ENCODE measurements at regions not wholly inside any gene's neighbourhood (a gene's known extent, or its start where the extent isn't known, plus 50 kb on each side); places are given as distances from the start of the nearest gene placed in this dataset.

DNA sequence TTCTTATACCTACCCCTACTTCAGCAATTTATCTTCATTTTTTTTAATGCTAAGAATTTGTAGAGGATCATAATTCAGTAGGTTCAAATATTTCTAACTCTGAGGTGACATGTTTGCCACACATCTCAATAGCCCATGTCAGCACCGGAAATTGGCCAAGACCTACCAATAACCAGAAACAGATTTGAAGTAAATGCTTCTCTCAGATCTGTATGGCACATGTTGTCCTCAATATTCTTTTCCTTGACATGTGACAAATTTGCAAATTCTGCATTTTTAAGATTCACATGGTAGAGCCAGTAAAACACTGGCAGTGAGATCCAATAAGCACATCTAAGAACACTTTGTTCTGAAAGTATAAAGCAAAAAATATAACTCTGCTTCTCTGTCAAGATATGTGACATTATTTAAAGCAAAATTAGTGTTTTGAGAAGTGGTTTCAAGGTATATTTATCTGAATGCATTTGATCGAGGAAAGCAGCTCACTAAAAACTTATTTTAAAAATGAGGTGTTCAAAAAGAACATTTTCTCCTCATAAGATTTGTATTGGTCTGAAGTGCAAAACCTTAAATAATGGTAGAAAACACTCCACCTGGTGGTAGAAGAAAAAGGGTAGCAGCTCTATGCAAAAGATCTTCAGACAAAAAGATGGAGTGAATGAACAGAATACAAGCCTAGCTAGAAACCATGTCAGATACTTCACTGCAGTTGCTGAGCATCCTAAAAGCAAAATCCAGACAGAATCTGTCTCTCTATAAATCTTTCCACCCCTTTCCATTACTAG, 513.8 kb upstream of the FAM241A start:
- FAIRE-seq, result peak; percentile 23

DNA sequence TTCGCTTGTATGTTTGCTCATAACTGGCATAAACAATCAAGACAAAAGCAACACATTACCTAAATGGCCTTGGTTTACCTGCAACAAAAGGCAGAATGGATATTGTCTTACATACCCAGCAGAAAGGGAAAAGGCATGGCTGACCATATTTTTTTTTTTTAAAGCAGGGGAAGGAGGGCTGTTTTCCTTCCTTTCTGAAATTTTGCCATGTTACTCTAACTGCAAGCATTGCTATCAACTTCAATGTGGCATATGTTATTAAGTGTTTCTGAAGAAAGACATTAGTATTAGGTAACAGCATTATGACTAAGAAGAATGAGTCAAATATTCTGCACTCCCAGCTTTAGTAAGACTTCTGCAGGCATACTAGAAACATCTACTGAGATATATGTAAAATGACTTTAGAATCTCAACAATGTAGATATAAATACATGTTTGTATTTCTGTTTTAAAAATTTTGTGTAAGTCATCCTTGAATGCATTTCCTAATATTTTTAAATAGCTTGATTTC, 512.6 kb upstream of the FAM241A start:
- FAIRE-seq, result no peak

DNA sequence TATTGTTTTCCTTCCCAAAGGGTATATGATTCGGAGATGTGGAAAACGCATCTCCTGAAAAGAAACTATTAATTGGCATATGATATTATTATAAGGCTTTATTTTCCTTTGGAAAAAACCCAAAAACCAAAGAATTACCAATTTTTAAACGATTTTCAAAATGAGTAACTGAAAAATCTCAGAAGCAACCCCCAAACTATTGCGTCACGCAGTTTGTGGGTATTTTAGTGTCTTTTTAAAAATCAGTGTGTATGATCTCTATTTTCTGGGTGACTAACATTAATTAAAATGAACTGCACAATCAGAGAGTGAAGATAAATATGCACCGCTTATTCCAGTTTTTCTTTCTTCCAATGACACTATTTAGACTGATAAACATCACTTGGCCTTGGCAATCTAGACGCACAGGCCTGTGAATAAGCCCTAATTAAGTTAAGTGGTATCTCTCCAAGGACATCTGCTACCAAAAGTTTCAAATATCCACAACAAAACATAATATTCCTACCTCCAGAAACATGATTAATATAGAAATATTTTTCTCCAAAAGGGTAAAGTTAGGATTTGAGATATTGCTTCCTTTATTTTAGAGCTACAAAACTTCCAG, 511.5 kb upstream of the FAM241A start:
- no peak for FAIRE-seq

DNA sequence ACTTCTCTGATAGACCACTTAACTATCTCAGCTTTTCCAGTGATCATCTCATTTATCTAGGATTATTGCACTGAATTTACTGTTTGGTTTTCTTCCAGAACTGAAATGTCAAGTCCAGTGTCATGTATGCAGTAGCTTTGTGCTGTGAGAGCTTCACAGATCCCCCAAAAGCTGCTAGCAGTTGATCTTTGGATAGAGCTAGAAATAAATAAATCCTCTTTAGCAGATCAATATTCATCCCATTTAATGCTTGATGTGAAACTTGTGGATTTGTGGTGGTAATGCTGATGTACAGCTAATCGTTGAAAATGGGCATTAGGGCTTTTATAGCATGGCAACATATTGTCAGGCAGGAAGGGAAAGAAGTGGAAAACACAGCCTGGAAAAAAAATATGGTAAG, 509.6 kb upstream of the FAM241A start:
- FAIRE-seq, result no peak

DNA sequence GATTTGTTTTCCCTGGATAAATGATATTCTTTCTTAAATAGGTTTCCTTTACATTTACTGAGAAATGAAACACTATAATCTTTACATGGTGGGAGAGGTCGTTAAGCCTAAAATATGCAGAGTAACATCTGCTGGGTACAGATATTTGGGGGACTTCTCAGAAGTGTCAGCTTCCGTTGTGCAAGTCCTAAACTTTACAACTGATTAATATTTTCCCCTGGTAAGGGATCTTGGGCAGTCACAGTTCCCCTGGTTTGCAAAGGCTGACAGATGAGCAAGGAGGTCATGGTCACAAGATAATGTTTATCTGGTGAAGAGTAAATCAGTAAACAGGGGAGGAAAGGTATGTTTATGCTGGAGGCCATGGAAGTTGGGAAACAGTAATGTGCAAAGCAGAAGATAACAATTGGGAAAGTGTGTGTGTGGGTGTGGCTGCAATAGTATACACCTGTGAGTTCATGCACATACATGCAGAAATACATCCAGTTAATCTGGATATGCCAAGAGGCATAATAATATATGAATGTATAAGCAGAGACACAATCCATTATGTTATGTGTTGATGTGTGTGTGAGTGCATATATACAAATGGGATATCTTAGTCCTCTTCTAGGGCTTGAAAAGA, 508.2 kb upstream of the FAM241A start:
- no peak for FAIRE-seq

DNA sequence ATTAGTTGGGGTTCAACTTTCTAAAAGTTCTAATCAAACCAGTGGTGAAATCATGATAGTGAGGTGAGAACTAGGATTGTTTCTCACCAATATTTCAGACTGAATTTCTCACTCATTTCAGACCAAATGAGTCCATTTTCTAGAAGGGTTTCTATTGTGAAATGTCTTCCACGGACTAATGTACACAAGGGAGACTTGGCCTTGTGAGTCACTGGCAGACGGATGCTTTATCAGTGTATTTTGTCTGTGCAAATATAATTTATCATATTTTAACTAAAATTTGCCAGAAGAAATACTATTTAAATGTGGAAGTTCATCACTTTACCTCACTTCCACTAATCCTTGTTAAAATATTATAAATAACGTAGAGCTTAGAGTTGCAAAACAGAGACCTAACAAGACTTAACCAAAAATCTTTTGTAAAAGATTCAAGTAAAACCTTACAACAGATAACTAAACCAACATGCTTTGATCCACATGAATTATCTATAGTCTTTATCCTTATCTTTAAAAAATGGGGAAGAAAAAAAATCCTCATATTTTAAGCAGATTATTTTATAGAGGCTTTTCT, 506.0 kb upstream of the FAM241A start:
- FAIRE-seq, result peak; percentile 42

DNA sequence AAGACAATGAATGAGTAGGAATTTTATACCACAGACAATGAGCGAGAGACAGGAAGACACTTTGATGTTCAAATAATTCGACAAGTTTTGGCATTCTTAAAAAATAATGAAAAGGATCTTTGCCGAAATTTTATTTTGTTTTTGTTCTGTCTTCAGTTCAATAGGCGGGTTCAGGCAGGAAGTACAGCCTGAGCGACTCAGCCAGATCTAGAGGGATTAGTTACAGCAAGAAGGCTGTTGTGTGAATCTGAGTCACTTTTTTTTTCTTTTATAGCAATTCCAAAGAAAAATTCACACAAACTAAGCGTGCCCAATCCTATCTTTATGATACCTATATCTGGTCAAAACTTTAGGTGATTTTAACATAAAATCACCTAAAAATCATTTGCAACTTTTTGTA, 505.4 kb upstream of the FAM241A start:
- FAIRE-seq, result no peak

DNA sequence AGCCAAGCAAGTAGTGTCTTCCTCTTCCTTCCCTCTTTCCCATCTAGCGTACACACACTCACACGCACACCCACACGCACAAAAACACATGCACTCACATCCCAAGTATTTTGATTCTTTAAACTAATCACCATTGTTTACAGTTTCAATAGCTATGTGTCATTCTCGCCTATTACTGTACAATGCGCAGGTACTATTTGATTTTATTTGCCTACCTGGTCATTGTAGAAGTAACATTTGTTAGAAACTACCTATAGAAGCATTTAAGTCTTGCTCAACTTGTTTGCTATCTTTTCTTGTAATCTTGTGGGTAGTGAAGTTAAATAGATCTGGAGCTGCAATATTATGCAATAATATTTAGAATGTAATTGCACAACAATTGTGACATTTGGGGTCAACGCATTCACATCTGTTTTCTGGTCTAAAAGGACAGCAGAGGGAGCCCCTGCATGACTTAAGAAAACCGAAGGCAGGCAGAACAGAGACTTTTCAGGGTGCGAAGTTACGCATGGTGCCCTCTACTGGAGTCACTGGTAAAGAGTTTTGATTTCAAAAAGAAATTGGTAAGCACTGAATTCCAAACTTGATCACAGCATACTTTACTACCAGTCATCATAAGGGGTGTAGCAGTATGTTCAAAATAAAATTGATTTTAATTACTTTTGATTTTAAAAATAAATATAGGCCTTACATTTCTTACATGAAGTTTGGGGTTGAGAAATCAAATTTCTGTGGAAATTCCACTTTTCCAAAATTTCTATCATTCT, 503.3 kb upstream of the FAM241A start:
- FAIRE-seq, result peak; percentile 95

DNA sequence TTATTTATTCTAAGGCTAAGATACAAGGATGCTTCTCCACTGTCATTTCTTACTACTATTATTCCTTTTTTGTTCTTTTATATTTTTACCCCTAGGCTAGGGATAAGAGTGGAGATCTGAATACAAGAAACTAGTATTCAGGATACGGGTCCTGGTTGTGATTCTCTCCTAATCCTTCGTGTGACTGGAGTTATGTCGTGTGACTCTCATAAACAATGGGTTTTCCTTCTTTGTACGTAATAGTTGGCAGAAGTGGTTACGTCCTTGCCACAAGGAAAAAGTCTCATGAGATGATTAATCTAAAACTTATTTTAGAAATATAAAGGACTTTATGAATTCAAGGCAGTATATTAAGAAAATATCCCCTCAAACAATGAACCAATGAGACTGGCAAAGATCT, 497.2 kb upstream of the FAM241A start:
- FAIRE-seq, result no peak

DNA sequence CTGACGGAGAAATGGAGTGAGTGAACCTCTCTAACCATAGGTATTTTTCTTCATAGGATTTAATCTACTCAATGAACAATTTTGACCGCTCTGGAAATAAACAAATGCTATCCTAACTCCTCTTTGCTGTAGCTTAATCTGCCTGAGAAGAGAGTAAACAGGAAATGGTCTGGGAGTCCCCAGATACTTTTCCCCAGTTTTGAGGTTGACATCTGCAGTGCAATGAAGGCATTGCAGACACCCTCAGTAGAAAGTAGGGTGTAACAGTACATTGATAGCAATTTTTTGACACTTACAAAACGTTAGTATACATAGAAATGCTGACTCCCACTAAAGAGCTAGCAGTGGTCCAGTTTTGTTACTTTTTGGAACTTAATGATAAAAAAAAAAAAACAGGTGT, 495.9 kb upstream of the FAM241A start:
- FAIRE-seq, result no peak

DNA sequence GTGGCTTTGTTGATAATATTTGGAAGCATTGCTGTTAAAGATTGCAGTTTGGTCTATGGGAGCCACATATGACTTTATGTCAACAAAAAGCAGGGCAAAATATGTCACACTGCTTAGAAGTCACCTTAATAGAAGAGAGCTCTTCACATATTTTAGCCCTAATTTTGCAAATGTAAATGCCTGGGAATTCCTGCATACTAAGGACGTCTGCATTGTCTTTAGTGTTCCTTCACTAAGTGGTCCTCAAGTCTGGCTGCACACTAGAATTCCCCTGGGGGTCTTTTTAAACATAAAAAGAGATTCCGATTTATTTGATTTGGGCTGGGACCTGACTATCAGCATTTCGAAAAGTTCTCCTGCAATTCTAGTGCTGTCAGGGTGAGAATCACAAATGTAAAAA, 495.1 kb upstream of the FAM241A start:
- no peak for FAIRE-seq

DNA sequence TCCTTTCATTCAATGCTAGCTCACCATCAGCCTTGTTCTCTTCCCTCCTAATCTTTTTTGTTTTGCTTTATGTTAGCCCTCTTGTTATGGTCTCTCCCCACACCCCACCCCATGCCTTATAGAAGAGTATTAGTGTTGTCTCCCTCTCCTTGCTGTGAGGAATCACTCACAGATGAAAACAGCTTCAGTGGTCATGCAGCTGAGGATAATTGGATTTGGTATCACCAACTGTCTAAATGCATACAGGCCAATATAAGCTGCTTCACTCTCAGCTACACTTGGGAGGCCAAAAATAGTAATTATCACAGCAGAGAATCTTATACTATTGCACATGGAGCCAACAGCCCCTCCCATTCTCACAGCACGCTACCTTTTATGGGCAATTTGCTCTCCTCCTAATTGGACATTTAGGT, 494.6 kb upstream of the FAM241A start:
- no peak for FAIRE-seq

DNA sequence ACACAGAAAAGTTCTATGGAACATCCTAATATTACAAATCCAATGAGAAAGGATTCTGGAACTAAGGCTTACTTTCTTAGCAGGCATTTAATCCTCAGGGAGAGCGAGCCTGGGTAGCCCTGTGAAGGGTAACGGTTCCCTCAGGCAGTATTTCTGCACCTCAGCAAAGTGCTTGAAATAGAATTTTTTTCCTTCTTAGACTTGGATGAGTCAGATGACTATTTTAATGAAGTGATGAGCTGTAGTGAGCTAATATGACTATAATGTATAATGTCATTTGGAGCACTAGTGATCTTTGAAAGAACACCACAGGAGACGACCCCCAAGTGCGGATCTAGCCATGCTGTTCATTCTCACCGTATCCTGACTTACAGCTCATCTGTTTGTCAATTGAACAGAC, 493.0 kb upstream of the FAM241A start:
- FAIRE-seq, result no peak

DNA sequence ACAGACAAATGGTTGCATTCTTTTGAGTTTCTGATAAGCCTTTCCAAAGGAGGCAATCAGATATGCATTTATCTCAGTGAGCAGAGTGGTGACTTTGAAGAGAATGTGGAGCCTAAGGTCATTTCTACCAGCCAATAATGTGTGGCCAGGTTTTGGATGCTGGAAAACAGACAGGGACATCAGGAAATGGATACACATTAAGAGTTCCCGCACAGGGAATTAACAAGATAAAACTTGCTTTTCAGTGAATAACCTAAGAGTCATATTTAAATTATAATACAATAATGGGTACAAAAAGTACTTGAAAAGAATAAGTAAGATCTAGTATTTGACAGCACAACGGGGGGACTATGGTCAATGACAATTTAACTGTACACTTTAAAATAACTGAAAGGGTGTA, 492.3 kb upstream of the FAM241A start:
- no peak for FAIRE-seq

DNA sequence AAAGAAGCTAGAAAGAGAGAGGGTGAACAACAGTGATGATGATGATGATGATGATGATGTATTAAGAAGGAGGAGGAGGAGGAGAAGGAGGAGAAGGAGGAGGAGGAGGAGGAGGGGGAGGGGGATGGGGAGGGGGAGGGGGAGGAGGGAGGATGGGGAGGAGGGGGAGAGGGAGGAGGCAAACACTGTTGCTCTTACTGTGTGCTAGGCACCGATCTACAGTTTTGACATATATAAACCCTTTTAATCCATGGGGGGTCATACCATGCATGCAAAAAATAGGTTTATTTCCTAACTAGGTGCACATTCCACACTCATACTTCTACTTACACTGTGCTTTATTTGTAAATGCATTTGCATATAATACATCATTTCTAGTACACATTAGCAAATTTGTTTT, 482.8 kb upstream of the FAM241A start:
- no peak for FAIRE-seq

DNA sequence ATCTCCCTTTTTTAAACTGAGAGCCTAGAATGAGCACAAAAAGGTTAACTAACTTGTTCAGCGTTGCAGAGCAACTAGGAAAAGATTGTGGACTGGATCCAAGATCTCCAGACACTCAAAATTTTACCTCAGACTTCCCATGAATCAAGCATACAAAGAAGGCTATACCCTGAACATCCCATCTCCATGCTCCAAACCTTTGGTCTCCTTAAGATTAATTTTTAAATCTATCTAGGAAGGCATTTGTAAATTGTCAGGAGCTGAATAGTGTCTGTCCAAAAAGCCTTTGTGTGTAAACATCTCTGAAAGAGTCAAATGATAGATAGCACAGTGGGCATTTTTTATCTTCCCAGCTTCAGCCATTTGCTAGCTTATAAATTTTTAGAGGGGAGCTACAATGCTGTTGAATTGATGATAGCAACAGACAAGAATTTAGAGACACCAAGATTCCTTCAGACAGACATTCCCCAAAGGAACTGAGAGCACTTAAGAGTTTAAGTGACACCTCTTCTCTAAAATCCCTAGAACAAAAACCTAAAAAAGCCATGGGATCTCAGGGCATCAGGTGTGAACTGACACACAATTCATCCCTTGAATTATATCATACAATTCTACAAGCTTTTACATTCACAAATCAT, 480.8 kb upstream of the FAM241A start:
- FAIRE-seq, result no peak

DNA sequence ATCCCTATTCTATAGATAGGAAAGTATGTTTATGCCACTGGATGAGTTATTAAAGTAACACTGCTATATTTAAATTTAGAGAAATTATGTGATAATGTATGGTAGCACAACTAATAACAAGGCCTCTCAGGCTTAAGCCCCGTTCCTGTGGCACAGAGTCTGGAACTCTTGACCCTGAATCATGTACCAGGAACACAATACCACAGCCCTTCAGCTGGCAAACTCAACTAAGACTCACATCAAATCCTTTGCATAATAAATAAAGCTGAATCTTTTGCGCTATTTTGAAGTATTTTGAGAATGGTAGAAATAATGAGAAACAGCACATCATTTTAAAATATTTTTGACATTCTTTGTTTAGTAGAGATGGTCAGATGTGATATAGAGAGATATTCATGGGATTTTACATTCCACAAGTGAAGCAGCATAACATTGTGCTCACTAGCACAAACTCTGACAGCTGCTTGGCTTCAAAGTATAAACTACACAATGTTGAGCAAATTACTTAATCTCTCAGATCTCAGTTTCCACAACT, 478.4 kb upstream of the FAM241A start:
- FAIRE-seq, result no peak

DNA sequence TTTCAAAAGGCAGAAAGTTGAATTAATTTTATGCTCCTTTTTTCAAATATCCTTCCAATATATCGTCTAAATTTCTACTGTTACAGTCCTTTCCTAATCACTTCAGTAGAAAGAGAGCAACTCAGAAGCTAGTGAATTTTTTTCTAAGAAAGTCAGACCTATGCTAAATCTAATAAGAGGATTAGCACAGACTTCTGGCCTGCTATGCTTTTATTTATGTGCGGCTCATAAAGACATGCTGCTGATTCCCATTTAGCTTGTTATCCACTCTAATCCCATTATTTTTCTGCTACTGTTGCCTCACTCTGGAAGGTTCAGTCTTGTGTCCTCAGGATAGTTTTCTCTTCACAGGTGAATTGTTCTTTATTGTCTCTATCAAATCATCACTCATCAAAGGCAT, 473.5 kb upstream of the FAM241A start:
- no peak for FAIRE-seq

DNA sequence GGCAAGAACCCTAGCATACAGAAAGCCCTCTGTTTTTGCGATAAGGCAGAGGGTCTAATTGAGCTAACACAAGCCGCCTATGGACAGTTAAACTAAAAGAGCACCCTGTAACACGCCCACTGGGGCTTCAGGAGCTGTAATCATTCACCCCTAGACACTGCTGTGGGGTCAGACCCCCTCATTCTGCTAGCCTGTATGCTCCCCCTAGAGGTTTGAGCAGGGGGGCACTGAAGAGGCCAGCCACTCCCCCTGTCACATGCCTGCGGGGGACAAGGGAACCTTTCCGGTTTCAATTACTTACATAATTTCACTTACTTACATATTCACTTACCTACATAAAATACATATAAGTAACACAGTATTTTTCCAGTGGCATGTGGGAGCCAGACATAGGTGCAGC, 469.5 kb upstream of the FAM241A start:
- no peak for FAIRE-seq

DNA sequence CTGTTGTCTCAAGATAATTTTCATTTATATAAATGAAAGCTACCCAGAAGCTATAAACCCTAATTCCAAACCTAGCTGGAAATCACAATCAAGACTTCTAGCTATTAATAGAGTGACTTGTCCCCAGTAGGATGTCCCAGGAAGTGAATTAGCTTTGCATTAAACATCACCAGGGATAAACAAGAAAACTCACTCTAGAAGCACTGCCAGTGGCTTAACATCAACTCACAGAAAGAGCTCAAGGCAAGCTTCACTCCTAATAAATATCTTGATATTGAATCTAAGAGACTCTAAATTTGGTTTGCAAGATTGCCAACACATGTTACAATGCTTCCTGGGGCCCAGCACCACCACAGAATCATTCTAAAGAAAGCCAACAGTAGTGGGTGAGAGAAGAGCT, 468.7 kb upstream of the FAM241A start:
- FAIRE-seq, result no peak

DNA sequence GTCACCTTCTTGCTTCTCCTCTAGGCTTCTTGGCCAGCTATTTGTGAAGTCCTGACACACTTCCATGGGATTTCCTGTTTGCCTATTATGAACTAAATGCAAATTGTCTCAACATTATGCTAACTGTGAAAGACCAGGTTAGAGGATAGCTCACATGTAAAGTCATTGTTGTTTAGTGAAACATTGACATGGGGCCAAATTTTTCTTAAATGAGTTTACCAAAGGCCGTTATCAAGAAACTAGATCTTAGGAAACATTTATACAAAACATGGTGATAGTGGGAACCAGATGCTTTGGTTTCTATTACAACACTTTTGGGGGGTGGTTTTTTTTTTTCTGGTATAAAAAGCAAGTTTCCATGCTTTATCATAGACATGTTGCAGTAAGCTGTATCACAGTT, 466.8 kb upstream of the FAM241A start:
- no peak for FAIRE-seq

DNA sequence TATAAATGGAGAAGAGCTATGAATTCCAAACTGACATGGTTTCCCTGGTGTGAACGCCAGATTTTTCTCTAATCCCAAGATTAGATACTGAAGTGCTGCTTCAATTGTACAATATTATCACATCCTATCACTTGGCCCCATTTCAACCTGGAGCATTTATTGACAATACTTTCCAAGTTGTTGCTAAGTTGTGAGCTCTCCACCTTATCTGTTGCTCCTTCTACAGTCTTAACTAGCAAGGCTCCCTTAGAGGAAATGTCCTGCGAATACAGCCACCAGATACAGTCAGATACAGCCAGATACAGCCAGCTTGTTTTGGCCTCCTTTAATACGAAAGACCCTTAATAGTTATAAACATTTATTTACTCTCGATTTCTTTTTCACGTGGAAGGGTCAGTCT, 466.3 kb upstream of the FAM241A start:
- FAIRE-seq, result no peak

Data from G401.6 (cell line).